ENCODE measurements at regions not wholly inside any gene's neighbourhood (a gene's known extent, or its start where the extent isn't known, plus 50 kb on each side); places are given as distances from the start of the nearest gene placed in this dataset.

DNA sequence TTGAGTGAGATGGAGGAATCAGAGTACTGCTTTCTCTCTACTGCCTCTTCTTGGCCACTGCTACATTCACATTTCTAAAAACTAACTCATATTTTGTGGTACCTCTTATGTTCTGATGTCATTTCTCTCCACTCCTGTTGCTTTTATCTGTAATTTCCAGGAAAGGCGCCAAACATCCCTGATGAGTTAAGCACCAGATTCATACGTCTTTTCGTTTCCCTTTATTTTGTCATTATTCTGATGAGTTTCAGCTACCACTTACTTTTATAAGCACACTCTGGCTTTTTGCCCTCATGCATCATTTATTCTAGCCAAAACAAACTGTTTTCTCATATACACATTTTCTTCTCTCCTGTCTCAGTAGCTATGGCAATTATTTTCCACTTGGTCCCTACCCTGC lies 680.0 kb downstream of the RNF144B start:
- Histone ChIP-seq H3K4me1 (replicated peaks in 1 of 2; ENCODE audit: control insufficient read depth in 2 of 2, insufficient read depth in 2 of 2, low read length in 2 of 2) (no peaks in the 10 kb centered on the region), H3K9ac (ENCODE audit: insufficient read depth in 1 of 2, low read depth in 2 of 2, low read length in 2 of 2) (no peak overlapping the region), H3K27ac (ENCODE audit: extremely low read depth, low read depth, low read length) (no peak overlapping the region), H3K9me1 (ENCODE audit: control insufficient read depth, insufficient read depth, low read length) (no peaks in the 10 kb centered on the region), H3K36me3 (ENCODE audit: control insufficient read depth, insufficient read depth, low read length) (no peaks in the 10 kb centered on the region), H3K4me2 (ENCODE audit: insufficient read depth, low read length) (no peak overlapping the region), H2AFZ (ENCODE audit: low read depth, low read length) (no peak overlapping the region), H3K9me3 (replicated peaks; ENCODE audit: control insufficient read depth, insufficient read depth, low read depth, low read length) (no peaks in the 10 kb centered on the region), H3K4me3 (no peak overlapping the region), H3K27me3 (ENCODE audit: control insufficient read depth in 2 of 2, insufficient read depth in 2 of 2, low read length in 2 of 2) (no peaks in the 10 kb centered on the region), H4K20me1 (replicated peaks; ENCODE audit: control insufficient read depth, insufficient read depth, low read length) (no peaks in the 10 kb centered on the region), H3K79me2 (ENCODE audit: control insufficient read depth, insufficient read depth, low read length) (no peaks in the 10 kb centered on the region)
- CTCF ChIA-PET (ENCODE audit: low intra/inter-chr PET ratio): no interaction called here
- in situ Hi-C loops (cut with MboI): no loop called here
- intact Hi-C loops (cut with micrococcal nuclease): no loop called here
- TF ChIP-seq ETV5 (CRISPR knock-in tag; IDR thresholded peaks at IDR 0.05; ENCODE audit: low read depth): no peak
- no peak for TF ChIP-seq ZSCAN32 (CRISPR knock-in tag; IDR thresholded peaks at IDR 0.05)
- no peak for TF ChIP-seq PRMT5 (CRISPR knock-in tag; IDR thresholded peaks at IDR 0.05)
- TF ChIP-seq, protein P1, sequence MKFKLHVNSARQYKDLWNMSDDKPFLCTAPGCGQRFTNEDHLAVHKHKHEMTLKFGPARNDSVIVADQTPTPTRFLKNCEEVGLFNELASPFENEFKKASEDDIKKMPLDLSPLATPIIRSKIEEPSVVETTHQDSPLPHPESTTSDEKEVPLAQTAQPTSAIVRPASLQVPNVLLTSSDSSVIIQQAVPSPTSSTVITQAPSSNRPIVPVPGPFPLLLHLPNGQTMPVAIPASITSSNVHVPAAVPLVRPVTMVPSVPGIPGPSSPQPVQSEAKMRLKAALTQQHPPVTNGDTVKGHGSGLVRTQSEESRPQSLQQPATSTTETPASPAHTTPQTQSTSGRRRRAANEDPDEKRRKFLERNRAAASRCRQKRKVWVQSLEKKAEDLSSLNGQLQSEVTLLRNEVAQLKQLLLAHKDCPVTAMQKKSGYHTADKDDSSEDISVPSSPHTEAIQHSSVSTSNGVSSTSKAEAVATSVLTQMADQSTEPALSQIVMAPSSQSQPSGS (CRISPR knock-in tag; IDR thresholded peaks at IDR 0.05): no peak
- no peak for TF ChIP-seq NCOA1 (IDR thresholded peaks at IDR 0.05; ENCODE audit: low read depth)
- TF ChIP-seq HMG20A (CRISPR knock-in tag; conservative IDR thresholded peaks at IDR 0.05): no peak
- no peak for TF ChIP-seq PPARD (CRISPR knock-in tag; IDR thresholded peaks at IDR 0.05)
- no peak for TF ChIP-seq SMARCC2 (IDR thresholded peaks at IDR 0.05; ENCODE audit: low read depth)
- TF ChIP-seq ATF4 (CRISPR knock-in tag; IDR thresholded peaks at IDR 0.05): no peak
- TF ChIP-seq RBM15 (IDR thresholded peaks at IDR 0.05; ENCODE audit: insufficient read depth, low read length): no peak
- TF ChIP-seq TEAD1 (CRISPR knock-in tag; IDR thresholded peaks at IDR 0.05): no peak
- no peak for TF ChIP-seq JUN (IDR thresholded peaks at IDR 0.05; ENCODE audit: borderline replicate concordance, low read depth, low read length)
- no peak for TF ChIP-seq JUN (CRISPR knock-in tag; IDR thresholded peaks at IDR 0.05; ENCODE audit: borderline replicate concordance)
- no peak for TF ChIP-seq KLF6 (CRISPR knock-in tag; IDR thresholded peaks at IDR 0.05; ENCODE audit: borderline replicate concordance)
- TF ChIP-seq NFXL1 (CRISPR knock-in tag; IDR thresholded peaks at IDR 0.05): no peak
- no peak for TF ChIP-seq ZNF175 (CRISPR knock-in tag; IDR thresholded peaks at IDR 0.05; ENCODE audit: low read depth)
- TF ChIP-seq, protein P2, sequence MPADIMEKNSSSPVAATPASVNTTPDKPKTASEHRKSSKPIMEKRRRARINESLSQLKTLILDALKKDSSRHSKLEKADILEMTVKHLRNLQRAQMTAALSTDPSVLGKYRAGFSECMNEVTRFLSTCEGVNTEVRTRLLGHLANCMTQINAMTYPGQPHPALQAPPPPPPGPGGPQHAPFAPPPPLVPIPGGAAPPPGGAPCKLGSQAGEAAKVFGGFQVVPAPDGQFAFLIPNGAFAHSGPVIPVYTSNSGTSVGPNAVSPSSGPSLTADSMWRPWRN (IDR thresholded peaks at IDR 0.05; ENCODE audit: low read depth): no peak
- no peak for TF ChIP-seq SMARCA4 (IDR thresholded peaks at IDR 0.05)
- TF ChIP-seq MIER1 (IDR thresholded peaks at IDR 0.05; ENCODE audit: low read depth): no peak
- POLR2A ChIA-PET: interaction anchor here (0.6 kb wide), 1 partner anchor 25 kb away, joined by 3 read pairs; no protein-coding TSS in a partner anchor
- DNase-seq (ENCODE audit: extremely low read depth in 1 of 4, low spot score in 3 of 4) (no peak), FAIRE-seq (no peak), ATAC-seq (no peak)
- WGBS (ENCODE audit: insufficient coverage, low coverage, missing lambda C conversion rate): 0% methylated on average over 3 of the region's 3 CpGs
- no TSS peak for BruUV-seq (replicated peaks)
